KG1 (cell line): ENCODE measurements at regions not wholly inside any gene's neighbourhood (a gene's known extent, or its start where the extent isn't known, plus 50 kb on each side); places are given as distances from the start of the nearest gene placed in this dataset.
"Not testable (repeated sequence)": the region's sequence is repeated elsewhere in the genome, so short reads cannot be mapped to it uniquely, and the experiment has no call there.

Source experiments
- DNase-seq: peaks from one replicate; lab custom pipeline; 2025; lab: John Stamatoyannopoulos, UW

DNA sequence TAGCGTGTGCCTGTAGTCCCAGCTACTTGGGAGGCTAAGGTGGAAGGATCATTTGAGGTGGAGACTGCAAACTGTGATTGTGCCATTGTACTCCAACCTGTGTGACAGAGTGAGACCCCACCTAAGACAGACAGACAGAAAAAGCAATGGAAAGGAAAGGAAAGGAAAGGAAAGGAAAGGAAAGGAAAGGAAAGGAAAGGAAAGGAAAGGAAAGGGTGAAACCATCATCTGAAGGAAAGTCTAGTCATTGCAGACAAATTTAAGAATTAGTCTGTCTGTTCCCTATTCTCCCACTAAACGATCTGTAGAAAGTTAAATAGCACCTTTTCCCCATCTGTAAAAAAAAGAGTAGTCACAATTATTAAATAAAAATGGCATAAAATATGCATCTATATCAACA is 91.1 kb upstream of the SKAP2 start:
- DNase-seq, result no peak

DNA sequence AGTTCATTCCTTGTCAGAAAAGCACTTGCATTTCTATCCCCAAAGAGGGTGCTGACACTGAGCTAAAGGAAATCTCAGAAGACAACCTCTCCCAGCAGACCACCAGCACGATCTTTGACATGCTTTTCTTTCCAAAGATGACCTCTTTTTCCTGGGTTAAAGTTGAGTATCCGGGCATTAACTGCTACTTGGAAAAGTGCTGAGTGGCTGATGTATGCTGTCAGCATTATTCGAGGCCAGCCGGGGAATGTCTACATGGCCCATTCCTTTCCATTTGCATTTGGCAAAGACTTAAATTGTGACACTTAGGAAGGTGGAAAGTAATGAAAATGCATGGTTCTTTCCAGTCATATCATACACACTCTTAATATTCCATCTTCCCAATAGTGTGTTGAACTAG is 90.6 kb upstream of the SKAP2 start:
- no peak for DNase-seq

DNA sequence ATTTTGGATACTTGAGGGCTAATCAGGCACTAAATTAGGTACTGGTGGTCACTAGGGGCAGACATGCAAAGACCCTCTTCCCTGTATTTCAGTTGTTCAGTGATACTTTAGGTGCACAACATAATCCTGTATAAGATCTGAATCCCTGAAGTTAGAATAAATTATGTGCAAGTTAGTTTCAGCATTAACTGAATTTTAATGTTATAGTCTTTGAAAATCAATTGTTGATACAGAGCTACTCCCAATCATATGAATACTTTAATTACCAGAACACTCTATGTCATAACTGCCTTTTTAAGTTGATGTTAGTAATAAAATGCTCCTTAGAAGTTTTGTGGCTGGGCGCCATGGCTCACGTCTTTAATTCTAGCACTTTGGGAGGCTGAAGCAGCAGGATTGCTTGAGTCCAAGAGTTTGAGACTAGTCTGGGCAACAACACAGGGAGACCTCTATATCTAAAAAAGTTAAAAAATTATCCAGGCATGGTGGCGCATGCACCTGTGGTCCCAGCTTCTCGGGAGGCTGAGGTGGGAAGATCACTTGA is 87.1 kb upstream of the SKAP2 start:
- no peak for DNase-seq

DNA sequence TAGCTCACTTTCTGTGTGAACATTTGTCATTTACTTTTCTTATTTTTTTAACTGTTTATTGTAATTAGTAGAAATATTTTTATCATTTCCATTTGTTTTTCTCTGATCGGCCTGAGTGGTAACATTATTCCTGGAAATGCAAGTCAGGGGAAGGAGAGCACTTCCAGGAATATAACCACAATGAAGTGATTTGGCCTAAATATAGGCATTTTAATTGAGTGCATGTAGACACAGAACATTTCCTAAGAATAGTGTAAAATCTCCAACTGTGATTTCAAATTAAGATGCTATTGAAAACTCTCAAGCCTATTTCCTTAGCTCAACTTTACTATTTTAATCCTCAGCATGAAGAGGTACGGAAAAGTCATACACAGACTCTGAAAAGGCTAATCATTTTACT is 86.5 kb upstream of the SKAP2 start:
- no peak for DNase-seq

DNA sequence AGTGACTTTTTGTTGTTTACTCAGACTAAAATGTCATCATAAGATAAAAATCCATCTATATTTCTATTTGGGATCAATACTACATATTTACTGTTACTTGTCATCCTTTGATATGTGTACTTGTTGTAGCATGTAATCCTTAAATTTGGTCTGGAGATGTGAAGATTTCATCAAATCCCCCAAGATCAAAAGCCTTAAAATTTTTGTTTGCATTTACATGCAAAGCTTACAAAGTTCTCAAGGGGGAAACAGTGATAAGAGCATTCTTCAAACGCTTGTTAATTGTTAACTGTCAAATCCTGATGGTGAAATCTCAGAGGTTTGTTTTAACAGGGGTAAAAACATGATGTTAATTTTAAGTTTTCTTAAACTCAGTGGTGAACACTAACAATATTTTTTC is 84.9 kb upstream of the SKAP2 start:
- DNase-seq, result no peak

DNA sequence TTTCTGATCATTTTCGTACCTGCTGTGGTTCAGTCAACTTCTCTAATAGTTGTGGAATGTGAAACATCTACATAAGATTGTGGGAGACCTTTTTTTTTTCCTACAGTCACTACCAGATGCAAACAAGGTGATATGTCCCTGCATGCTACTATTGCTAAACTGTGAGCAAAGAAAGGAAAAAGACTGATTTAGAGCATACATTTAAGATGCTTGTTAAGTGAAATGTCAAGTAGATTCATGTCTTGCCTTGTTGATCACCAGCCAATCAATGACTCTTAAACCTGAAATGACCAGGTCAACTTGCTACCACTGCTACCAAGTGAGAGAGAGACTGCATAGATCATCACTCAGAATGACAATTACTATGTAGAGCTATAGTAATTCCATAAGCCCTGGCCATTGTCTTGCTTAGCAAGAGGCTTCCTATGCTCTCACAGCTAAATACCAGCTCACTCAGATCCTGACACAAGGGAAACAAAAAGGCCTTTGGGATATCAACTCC is 84.3 kb upstream of the SKAP2 start:
- DNase-seq, result no peak

DNA sequence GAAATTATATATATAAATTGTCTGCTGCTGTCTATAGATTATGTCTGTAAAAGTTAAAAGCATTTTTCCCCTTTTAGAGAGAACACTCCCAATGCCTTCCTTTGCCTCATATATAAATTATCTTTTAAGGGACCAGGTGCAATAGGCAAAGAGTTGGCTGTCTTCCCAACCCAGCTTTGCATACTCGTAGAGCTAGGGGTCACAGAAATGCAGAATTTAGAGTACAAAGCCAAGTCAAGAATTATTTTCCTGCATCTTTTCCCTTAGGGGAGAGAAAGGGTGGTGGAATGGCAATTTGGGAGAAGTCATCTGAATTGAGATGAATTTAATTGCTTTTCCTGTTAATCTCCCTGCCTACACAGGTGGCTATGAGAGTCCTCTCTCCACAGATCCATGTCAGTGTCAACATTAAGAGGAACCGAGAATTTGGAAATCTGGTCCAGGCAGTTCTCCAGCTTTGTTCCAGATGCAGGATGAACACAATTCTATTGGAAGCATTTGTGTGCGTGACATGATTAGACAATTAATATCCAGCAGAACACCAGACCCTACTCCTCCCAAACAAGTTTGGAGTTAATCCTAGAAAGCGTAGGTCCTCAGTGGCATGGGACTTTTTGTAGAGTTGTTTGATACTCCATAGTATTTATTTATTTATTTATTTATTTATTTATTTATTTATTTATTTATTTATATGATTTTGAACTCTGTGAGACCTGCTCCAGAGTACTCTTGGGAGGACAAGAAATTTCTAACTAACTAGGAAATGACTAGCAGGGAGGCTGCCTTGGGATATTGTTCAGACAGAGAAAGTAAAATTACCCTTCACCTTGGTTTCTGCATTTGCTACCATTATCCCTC is 80.3 kb upstream of the SKAP2 start:
- DNase-seq, result no peak

DNA sequence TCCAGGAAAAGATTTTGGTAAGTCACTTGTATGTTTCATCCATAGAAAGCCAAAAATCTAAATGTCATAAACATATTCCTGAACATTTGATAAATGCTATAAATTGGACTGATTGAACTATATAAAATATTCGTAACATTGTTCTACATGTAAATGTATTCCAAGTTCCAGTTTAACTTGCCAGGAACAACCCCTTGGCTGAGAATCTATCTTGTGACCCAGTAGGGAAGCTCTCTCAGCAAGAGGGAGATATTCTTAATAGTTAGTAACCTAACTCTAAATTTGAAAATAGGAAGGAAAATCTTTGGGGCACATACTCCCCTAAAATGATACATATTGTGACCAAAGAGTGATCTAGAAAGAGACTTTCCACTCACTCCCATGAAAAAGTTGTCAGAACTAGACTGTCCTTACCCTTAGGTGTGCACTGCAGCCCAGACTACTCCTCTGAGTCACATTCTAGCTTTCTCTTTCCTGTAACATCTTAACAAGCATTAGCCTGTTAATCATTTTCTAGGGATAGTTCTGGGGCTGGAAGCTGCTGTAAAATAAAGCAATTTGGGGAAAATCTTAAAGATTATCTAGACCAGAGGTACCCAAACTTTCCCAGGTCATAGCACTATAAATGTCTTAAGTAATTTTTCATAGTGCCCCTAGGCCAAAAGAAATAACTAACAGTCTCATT is 73.7 kb upstream of the SKAP2 start:
- no peak for DNase-seq

DNA sequence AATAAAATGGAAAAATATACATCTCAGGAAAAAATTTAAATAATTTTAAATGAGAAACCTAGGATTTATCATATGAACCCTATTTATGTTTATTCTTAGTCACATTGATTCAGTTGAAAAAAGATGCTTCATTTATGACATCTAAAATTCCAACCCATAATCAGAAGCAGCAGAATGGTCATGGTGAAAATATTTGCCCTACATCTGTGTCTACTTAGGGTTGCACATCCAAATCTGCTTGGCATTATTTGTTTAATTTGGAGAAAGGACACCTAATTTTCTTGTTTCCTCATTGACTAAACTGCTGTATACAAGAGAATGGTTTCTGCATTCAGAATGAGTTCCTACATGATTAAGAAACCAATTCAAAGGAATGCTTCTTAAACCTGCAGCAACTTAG is 72.9 kb upstream of the SKAP2 start:
- DNase-seq, result no peak

DNA sequence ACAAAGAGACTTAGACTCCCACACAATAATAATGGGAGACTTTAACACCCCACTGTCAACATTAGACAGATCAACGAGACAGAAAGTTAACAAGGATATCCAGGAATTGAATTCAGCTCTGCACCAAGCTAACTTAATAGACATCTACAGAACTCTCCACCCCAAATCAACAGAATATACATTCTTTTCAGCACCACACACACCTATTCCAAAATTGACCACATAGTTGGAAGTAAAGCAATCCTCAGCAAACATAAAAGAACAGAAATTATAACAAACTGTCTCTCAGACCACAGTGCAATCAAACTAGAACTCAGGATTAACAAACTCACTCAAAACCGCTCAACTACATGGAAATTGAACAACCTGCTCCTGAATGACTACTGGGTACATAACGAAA is 68.2 kb upstream of the SKAP2 start:
- DNase-seq, result not testable (repeated sequence)

DNA sequence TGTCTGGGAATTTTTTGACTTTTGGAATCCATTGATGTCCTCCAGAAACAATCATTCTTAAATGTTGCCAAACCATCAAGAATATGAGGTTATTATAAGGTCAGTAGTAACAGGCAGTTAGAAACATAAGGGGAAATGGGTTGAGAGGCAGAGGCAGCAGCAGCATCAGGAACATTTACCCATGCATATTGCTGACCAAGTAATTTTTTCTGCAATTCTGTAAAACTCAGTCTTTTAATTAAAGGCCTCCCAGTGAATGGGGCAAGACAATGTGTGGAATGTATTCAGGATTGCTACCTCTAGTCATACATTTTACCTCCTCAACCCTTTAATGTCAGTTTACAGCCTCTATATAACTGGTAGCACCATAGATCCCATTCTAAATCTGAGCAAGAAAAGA is 66.5 kb upstream of the SKAP2 start:
- DNase-seq, result no peak

DNA sequence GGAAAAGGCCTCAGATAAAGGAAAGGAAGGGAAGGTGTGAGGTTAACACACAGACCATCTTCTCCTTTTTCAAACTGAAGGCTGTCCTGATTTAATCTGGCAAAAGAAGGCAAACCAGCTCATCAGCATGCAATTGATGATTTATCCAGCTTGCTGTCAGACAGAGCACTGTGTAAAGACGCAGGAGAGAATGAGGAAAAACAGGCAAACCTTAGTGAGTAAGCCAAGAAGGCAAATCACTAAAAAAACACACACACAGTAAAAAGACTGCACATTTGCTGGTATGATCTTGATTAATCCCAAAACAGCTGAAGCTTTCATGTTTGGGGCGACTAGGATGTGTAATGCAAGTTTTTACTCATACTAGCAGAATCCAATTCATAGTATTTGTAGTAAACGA is 65.8 kb upstream of the SKAP2 start:
- DNase-seq, result no peak

DNA sequence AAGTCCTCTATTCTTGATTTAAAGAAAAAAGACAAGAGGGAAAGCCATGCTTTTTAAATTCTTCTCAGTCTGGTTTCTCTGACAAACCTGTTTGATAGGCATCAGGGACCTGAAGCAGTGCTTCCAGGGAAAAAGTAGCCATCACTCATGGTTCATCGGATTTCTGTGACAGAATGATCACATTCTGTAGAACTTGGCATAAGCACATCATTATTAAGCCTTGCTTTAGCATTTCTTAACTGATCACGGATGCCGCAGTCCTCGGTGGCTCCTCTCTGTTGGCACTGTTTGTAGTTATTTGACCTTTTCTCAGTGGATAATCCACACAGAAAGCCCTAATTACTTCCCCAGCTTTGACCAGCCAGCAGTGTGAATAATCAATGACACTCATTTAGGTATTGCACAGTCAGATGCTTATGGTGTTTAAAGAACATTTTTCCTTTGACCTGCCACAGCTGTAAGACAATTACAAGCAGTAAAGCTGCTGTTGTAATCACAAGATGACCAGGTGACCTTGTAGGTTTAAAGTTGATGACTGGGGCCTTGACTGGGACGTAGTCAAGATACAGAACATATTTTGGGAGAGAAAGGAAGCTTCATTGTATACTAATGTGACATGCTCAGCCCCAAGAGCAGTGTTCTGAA is 64.4 kb upstream of the SKAP2 start:
- no peak for DNase-seq

DNA sequence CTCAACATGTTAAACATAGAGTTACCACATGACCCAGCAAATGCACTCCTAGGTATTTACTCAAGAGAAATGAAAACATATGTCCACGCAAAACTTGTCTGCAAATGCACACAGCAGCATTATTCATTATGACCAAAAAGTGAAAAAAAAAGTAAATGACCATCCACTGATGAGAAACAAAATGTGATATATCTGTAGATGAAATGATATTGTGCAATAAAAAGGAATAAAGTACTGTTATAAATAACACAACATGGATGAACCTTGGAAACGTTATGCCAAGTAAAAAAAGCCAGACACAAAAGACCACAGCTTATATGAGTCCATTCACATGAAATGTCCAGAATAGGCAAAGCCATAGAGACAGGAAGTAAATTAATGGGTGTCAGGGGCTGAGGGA is 61.4 kb upstream of the SKAP2 start:
- DNase-seq, result no peak

DNA sequence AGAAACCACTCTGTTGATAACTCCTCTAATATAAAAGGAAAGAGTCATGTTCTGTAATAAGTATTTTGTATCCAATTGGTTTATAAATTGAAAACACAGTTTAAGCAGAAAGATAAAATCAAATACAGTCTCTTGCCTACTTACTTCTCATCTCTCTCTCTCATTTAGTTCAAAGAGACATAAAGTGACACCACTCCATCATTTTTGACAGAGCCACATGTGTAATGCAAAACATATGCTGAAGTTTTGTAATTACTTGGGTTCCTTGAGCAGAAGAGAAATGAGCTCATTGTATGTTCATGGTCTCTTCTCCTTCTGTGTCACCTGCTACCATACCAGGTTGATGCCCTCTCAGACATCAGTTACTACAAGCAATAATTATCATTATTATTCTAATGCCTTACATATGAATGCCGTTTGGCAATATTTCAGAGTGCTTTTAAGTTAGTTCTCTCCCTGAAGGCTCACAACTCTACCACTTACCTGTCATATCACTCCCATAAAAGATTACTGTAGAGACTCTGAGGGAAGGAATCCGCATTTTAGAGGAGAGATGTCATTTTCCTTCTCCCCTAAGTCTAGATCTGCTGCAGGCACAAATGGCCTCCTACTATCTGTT is 59.9 kb upstream of the SKAP2 start:
- no peak for DNase-seq

DNA sequence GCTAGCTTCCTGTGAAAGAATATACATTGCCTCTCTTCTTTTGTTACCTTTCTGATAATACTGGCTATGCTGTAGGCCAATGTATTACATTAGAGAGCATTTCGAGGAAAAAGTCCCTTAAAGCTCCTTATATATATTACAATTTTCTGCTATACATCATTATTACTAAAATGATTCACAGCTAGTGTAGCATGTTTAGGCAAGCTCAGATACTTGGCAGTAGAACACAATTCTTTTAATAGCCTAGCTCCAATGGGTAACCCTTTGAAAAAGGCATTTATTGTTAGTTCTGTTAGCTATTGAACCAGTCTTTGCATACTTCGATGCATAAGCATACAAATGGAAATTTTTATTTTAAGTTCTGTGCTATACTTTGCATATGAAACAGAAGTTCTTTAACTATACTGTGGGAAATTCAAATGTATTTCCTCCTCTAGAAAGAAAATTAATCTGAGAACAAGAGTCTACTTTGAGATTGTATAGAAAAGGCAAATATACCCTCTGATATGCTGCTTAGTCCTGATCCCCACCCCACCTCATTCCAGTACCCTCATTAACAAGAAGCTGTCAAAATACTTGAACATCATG is 55.6 kb upstream of the SKAP2 start:
- no peak for DNase-seq

DNA sequence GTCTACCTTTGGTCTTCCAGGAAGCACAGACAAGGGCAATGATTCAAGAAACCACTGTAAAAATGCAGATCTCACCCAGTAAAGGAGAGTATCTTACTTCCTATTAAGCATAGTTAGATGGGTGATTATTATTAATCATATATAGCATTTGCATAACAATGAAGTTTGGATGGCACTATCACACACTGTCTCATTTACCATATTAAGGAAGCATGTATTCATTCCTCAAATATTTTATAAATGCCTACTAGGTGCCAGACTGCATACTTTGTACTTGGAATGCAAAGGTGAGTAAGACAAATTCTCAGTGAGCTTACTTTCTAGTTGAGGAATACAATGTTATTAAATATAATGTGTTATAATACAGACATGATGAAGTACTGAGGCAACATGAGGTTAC is 53.9 kb upstream of the SKAP2 start:
- no peak for DNase-seq

DNA sequence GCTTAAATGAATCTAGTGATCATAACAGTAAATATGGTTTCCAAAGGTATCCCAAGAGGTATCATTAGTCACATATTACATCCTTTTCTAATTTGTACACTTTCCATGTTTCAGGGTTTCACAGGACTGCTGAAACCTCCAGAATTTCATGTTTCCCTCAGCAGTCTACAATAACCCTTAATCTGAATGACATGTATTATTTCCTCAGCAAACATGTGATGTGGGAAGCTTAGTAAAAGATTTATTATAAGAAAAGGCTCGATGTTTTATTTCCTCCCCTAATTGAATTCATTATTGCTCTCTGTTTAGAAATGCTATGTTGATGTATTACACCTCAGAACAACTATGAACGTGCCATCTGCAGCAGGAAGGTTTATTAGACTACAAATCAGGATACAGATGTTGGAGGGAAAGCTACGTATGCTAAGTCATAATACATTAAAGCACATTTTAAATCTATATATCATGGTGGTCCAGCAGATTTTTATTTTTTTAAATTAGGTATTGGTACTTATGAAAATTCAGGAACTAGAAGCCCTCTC is 52.5 kb upstream of the SKAP2 start:
- no peak for DNase-seq

DNA sequence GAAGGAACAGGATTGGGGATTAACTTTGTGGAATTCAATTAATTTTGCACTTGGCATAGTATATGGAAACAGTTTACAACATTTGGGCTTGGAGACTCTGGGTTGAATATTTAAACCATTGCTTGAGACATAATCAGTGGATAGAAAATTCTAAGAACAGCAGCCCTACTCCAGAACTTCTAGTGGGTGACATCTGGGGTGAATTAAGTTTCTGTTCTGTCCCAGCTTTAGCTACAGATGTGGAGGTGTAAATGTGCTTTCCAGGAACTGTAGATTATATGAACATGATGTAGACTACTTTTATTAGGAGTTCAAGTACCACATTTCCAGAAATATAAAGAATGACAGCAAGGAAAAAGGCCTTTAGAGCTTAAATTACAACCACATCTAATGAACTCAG is 51.9 kb upstream of the SKAP2 start:
- no peak for DNase-seq
